ENCODE measurements at regions not wholly inside any gene's neighbourhood (a gene's known extent, or its start where the extent isn't known, plus 50 kb on each side); places are given as distances from the start of the nearest gene placed in this dataset.

DNA sequence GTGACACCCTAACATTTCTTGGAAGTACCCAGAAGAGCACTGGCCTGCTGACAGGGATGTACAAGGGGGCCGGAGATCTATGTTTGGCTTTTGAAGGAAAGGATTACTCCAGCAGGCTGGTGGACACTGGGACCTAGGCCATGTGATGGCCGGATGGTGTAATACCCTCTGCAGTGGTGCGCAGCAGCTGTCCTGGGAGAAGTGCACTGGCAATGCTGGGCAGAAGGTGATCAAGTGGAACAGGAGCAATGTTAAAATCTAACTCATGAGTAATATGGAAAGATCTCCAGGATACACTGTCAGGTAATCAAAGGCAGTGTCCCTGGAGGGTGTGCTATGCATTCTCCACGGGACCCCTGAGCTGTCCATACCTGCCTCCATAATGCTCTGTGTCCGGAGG, 71.2 kb upstream of the POMGNT2 start:
- no peak for DNase-seq

DNA sequence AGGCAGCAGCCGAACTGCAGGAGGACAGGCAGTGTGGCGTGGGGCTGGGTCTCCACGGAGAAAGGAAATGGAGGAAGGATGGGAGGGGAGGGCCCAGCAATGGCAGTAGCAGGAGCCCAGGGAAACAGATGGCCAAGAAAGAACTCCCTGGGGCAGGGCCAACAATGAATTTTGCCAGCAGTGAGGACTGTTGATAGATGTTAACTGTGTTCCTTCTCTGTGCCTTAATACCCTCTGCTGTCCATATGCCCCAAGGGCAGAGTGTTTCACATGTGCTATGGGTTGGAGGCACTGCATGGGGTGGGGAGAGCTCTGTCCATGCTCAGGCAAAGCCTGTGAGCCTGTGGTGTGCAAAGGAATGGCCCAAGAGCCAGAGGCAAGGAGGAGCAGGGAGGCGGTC, 70.8 kb upstream of the POMGNT2 start:
- no peak for DNase-seq

DNA sequence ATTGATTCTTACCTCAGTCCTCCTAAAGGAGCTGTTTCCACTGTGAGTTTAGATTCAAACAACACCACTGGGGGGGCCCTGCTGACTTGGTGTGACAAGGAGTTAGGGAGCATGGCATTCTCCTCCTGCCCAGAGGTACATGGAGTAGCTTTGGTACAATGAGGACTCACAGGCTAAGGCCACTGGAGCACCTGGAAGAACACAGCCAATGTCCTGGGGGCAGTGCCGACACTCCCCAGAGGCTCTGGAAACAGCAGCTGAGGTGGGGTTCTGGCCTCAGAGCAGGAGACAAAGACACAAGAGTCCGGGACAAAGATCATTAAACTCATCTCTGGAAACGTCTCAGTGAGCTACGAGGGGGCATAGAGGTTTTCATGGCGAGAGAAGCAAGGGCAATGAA, 69.7 kb upstream of the POMGNT2 start:
- DNase-seq = no peak

DNA sequence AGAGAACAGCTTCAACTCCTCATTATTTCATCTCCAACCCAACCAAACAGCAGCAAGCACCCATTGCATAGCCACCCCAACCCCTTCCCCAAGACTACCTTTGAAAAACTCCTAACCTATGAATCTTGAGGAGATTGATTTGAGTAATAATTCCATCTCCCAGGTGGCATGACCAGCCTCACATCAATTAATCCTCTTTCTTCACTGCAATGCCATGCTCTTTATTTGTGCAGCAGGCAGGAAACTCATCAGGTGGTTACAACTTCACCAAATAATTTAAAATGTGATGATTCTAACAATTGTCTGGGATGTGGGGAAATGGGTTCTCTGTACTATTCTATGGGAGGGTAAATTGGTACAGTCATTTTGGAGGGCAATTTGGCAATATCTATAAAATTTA, 68.1 kb upstream of the POMGNT2 start:
- DNase-seq = no peak

DNA sequence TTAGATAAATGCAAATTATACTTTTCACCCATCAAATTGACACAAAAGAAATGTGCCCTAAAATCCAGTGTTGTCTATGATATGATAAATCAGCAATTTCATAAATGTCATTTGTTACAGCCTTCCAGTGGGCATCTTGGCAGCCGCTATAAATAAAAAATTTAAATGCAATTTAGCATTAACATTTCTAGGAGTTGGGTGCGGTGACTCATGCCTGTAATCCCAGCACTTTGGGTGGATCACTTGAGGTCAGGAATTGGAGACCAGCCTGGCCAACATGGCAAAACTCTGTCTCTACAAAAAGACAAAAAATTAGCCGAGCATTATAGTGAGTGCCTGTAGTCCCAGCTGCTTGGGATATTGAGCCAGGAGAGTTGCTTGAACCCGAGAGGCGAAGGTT, 65.9 kb upstream of the POMGNT2 start:
- DNase-seq = no peak

DNA sequence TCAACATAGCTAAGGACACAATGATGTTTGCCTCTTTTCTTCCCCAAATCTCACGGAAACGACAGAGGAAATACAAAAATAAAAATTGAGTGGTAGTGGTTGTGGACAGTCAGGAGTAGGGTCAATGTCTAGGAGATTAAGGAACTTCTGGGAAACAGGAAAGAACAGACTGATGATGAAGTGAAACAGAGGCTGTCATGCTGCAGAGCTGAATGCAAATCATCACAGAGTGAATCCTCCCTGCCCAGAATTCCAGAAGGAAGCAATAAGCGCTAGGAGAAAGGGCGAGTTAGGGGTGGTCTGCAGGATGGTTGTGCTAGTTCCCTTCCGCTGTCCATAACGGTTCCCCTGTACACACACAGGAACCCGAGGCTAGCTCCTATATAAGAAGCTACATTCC, 64.7 kb upstream of the POMGNT2 start:
- DNase-seq = no peak

DNA sequence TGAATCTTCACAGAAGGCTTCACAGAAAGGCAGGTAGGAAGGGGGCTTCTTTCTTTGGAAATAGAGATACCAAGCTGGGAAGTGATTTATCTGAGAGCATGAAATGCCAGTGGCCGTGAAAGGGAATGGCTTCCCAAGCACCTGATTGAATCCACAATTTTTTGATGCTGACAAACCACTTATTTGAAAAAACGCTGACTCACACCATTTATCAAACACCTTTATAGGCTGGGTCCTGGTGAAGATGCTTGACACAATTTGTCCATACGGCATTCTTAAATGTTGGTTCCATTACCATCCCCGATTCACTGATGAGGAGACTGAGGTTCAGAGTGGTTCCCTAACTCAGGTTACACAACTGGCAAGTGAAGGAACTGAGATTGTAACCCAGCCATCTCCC, 64.1 kb upstream of the POMGNT2 start:
- DNase-seq = no peak

DNA sequence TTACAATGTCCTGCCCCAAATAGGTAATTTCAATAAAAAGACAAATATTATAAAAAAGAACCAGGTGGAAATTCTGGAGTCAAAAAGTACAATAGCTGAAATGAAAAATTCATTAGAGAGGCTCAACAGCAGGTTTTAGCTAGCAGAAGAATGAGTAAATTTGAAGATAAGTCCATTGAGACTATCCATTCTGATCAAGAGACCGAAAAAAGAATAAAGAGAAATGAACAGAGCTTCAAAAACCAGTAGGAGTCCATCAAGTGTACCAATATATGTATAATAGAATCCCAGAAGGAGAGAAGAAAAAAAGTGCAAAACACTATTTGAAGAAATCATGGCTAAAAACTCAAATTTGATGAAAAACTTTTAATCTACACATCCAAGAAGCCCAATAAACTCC, 60.5 kb upstream of the POMGNT2 start:
- no peak for DNase-seq

DNA sequence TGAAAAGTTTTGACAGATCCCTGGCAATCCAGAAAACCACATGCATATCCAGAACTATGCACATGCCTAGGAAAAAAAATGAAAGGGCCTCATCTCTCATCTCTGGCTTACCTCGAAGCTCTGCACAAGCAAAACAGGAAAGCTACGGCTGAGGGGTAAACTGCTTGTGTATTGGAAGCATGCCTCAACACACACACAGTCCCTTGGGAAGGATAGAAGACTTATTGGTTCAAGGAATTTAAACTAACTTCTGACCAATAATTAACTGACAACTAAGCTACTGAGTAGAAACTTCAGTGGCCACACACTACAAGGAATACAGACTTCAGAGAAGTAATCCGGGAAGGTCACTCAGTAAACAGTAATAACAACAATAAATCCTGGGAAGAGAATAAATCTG, 59.9 kb upstream of the POMGNT2 start:
- DNase-seq = no peak

DNA sequence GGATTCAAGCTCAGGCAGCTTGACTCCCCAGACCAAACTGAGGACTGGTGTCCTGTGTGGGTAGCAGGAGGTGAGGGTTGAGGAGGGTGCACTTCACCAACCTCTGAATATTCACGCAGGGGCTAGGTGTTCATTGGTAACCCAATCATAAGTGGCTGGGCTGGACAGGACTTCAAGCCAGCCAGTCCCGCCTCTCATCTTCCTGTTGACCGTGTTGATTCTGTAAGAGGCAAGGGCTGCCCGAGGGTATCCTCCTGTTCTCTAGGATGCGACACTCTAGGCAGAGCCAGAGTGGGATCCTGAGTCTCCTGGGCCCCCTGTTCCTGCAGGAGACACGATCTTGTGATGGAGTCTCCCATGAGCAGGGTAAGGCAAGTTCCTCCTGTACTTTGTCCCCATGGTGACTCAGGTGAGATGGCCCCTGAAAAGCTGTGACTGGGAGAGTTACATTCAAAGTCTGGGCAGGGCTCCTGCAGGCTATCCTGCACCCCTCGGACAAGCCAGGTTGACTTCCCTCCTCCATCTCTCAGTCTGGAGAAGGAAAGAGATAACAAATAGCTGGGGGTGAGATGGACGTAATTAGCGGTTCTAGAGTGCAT, 58.1 kb upstream of the POMGNT2 start:
- no peak for DNase-seq

DNA sequence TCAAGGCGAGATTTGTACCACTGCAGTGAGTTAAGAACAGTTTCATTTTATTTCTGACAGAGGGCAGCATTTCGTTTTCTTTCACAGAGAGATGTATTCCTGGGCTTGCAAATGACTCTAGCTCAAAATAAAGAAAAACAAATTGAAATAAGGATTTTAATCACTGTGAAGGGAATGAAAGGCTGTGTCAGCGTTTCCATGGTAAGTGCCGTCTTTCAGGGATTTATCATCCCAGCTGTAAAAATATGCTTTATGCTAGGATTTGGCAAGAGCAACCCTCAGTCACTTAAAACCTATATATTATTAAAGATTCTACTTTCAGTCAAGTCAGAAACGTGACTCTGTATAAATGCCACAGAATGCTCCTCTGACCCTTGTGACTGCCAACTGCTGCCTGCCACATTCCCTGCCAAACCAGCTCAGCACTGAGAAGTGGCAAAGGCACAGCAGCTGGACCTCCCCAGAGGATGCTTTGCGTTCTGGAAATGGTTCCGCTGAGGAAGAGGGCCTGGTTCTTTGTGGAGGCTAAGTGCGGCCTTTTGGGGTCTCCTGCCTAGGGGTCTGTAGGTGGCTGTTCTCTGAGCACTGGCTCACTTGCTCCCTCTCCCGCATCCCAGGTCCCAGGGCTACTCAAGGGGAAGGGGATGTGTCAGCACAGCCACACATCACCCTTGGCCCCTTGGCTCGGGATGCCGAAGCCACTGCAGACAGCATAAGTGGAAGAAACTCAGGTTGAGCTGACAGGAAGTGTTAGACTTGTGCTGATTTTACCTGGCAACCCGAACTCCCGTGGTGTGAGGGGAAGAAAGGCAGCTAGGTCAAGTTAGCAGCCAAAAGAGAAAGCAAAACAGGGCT, 56.6 kb upstream of the POMGNT2 start:
- DNase-seq = peak; percentile 41

DNA sequence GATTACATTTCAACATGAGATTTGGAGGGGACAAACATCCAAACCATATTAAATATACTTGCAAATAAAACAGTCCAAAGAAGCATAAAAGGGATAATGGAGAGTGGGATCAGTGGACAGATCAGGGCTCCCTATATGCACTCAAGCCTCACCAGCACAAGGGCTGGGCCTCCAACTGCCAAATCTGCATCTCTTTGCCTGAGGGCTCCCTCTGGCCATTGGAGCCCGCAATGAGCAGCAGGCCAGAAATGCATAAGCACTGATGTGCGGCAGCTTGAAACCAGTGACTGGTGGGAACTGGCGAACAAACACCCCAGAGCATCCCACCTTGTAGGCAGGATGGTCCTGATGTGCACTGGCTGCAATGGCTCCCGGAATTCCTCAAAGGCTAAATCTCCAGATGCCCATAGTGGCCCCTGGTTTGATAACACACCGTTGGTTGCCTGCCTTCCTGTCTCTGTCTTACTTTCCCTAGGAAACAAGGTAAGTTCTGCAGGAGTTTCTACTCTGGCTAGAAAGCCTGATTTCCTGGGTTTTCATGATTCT, 55.9 kb upstream of the POMGNT2 start:
- no peak for DNase-seq

DNA sequence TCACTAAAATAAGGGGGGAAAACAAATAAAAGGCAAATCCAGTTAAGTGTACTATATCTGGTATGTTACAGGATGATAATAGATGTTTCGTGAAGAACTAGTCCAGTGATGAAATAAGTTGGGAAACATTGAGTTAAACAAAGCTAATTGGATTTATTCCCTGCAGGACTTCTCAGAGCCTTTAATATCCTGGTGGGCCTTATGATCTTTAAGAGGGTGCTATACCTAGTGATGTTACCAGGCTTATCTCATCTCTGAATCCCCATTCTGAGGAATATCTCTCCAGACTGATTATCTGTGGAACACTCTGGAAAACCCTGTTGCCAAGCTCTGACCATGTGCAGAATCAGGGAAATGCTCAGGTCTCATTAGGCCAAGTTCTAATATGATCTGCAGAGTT, 54.8 kb upstream of the POMGNT2 start:
- DNase-seq = no peak

DNA sequence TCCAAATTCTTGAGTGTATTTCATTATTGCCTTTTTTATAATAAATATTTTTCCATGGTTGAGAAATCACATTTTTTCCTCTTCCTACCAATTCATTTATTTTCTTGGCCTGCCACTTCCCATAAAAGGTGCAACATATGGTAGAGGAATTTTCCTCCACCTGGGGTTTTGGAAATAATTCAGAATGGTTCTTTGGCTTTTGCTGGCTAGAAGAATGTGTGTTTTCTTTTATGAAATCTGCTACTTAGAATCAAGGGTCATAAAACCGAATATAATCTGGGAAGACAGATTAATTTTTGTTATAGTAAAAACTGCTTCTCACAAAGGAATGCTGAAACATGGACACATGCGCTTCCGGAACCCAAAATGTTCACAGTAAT, 54.0 kb upstream of the POMGNT2 start:
- no peak for DNase-seq

DNA sequence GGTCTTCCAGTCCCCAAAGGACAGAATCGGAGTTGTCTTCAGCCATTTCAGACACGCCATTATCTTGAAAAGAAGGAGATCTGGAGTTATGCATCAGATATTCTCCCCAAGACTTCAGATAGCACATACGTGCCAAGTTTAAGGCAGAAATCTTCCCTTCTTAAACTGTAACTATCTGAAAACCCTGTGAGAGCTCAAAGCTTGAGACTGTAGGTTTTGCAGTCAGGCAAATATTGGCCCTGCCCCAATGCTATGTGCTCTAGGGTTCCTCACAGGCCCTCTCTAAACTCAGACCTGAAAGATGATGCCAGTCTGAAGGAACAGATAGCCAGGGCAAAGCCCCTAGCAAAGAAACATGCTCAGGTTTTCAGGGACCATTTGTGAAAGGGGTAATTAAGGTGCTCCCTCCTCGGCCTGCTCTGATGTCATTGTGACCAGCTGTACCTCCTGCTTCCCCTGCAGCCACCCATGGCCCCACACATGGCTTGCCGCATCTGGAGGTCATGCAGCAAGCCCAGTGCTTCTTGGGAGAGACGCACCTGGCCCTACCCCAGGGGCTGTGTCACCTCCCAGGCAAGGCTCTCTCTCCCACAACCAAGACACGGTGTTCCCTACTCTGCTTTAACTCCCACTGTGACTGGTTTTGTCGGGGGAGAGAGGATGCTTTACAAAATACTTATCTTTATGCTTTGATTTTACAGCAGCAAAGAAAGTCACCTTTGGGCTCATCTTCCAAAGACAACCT, 53.4 kb upstream of the POMGNT2 start:
- DNase-seq = no peak

DNA sequence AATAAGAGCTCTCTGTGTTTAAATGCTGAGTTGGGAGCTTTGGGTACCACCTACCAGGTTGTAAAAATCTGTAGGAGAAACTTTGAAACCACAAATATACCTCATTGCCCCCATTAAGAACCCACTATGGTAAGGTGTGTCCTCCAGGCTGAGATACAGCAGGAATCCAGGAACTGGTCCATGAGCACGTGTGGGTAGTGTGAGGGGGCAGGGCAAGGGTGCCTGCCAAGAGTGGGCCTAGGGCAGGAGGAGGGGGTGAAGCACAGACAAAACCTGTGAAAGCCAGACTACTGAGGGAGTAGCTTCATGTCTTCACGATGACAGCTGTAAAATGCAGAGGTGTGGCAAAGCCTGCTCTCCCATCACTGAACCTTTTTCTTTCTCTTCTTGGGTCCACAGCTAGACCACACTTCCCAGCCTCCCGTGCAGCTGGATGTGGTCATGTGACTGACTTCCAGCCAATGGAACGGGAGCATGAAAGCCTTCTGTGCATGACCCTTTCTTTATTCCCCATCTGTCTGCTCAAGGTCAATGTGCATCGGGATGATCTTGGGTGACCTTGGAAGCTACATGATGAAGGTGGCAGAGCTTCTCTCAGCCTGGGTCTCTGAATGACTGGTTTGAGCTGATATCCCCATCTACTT, 51.1 kb upstream of the POMGNT2 start:
- no peak for DNase-seq

DNA sequence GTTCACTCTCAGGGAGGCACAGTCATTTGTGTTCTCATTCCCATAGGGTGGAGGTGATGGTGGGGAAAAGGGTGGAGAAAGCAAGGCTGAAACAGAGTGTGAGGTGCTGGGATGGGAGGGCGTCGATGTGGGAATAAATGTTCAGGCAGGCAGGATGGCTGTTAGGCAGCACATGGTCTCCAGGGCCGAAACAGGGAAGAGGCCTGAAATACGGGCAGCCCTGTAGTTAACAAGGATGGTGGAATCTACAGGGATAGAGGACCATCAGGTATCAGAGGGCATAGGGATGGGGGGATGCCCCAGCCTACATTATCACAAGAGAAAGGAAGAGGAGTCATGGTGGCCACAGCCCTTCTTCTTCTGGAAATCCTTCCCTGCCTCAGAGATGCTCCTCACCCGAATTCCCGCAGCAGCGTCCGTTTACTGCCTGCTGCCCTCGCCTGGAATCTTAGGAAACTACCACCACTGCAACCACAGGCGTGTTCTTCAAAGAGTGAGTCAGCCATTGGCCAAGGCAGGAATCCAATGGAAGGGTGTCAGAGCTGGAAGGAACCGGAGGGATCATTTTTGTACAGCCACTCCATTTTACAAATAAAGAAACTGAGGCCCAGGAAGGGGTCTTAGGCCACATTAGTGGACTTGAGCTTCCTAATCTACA, 49.7 kb upstream of the POMGNT2 start:
- DNase-seq = no peak
